ENCODE measurements at regions not wholly inside any gene's neighbourhood (a gene's known extent, or its start where the extent isn't known, plus 50 kb on each side); places are given as distances from the start of the nearest gene placed in this dataset.

- TF ChIP-seq POLR2A (IDR thresholded peaks at IDR 0.05) (no peak), CTCF (IDR thresholded peaks at IDR 0.05) (no peak)
Observed at GRCh38 chr12:107530701-107531100, 154.9 kb upstream of the PWP1 start.
